WTC11 (cell line): ENCODE measurements at regions not wholly inside any gene's neighbourhood (a gene's known extent, or its start where the extent isn't known, plus 50 kb on each side); places are given as distances from the start of the nearest gene placed in this dataset.

ENCODE experiments used
- ATF1 ChIP-seq: sonication (generic); formaldehyde crosslinking; IDR thresholded peaks from 2 replicates; pipeline ENCODE4 v1.8.1; 2023; ENCODE audit warnings: mild to moderate bottlenecking, moderate library complexity, missing genetic modification reagents
- CREM ChIP-seq: sonication (generic); formaldehyde crosslinking; IDR thresholded peaks from 2 replicates; pipeline ENCODE4 v1.8.1; 2022; ENCODE audit warnings: mild to moderate bottlenecking, missing genetic modification reagents, moderate library complexity
- CTCF ChIP-seq: fragments of 200-600 bp; IDR thresholded peaks from 2 replicates; pipeline ENCODE4 v1.8.0; 2022; ENCODE audit warnings: antibody characterized with exemption
- E2F1 ChIP-seq: sonication (generic); formaldehyde crosslinking; IDR thresholded peaks from 2 replicates; pipeline ENCODE4 v1.8.0; 2022; ENCODE audit warnings: mild to moderate bottlenecking, missing genetic modification reagents
- ESRRA ChIP-seq: sonication (generic); formaldehyde crosslinking; IDR thresholded peaks from 2 replicates; pipeline ENCODE4 v1.8.1; 2022; ENCODE audit warnings: mild to moderate bottlenecking, missing genetic modification reagents, borderline replicate concordance
- ETV6 ChIP-seq: sonication (generic); formaldehyde crosslinking; IDR thresholded peaks from 2 replicates; pipeline ENCODE4 v1.8.1; 2022; ENCODE audit warnings: mild to moderate bottlenecking, missing genetic modification reagents
- HMGXB4 ChIP-seq: sonication (generic); formaldehyde crosslinking; IDR thresholded peaks from 2 replicates; pipeline ENCODE4 v1.8.1; 2023; ENCODE audit warnings: mild to moderate bottlenecking, moderate library complexity, missing genetic modification reagents
- IRF1 ChIP-seq: sonication (generic); formaldehyde crosslinking; IDR thresholded peaks from 2 replicates; pipeline ENCODE4 v1.8.0; 2023; ENCODE audit warnings: missing genetic modification reagents
- MXD4 ChIP-seq: fragments of 250-450 bp; sonication (Bioruptor Pico); IDR thresholded peaks from 2 replicates; pipeline ENCODE4 v1.8.0; 2021; ENCODE audit warnings: mild to moderate bottlenecking, moderate library complexity, borderline replicate concordance
- PRDM15 ChIP-seq: sonication (generic); formaldehyde crosslinking; IDR thresholded peaks from 2 replicates; pipeline ENCODE4 v1.8.0; 2022; ENCODE audit warnings: missing genetic modification reagents
- PRRX2 ChIP-seq: fragments of 250-450 bp; sonication (Bioruptor Pico); IDR thresholded peaks from 2 replicates; pipeline ENCODE4 v1.8.0; 2021; ENCODE audit warnings: mild to moderate bottlenecking
- SOX15 ChIP-seq: fragments of 250-450 bp; sonication (Bioruptor Pico); IDR thresholded peaks from 2 replicates; pipeline ENCODE4 v1.9.0; 2021; ENCODE audit warnings: mild to moderate bottlenecking
- SP1 ChIP-seq: sonication (generic); formaldehyde crosslinking; conservative IDR thresholded peaks from 2 replicates; pipeline ENCODE4 v1.8.1; 2022; ENCODE audit warnings: missing genetic modification reagents
- USF1 ChIP-seq: sonication (generic); formaldehyde crosslinking; IDR thresholded peaks from 2 replicates; pipeline ENCODE4 v1.8.0; 2022; ENCODE audit warnings: mild to moderate bottlenecking, missing genetic modification reagents

- TF ChIP-seq MXD4 (CRISPR knock-in tag) = no peak
- no peak for TF ChIP-seq CTCF
- no peak for TF ChIP-seq SP1
- no peak for TF ChIP-seq PRRX2 (CRISPR knock-in tag)
- TF ChIP-seq E2F1 (CRISPR knock-in tag) = no peak
- TF ChIP-seq CREM (CRISPR knock-in tag) = no peak
- TF ChIP-seq ESRRA (CRISPR knock-in tag) = no peak
- no peak for TF ChIP-seq ATF1 (CRISPR knock-in tag)
- no peak for TF ChIP-seq ETV6 (CRISPR knock-in tag)
- no peak for TF ChIP-seq SOX15 (CRISPR knock-in tag)
- no peak for TF ChIP-seq USF1 (CRISPR knock-in tag)
- no peak for TF ChIP-seq IRF1 (CRISPR knock-in tag)
- TF ChIP-seq HMGXB4 (CRISPR knock-in tag) = no peak
- no peak for TF ChIP-seq PRDM15 (CRISPR knock-in tag)
Measured at GRCh38 chr4:134278675-134279074, 77.1 kb upstream of the PABPC4L start.
